Suprapubic skin (tissue), 4 donors: ENCODE measurements at regions not wholly inside any gene's neighbourhood (a gene's known extent, or its start where the extent isn't known, plus 50 kb on each side); places are given as distances from the start of the nearest gene placed in this dataset.

ENCODE experiments used
- EP300 ChIP-seq: sonication (generic); formaldehyde crosslinking; IDR thresholded peaks from one replicate; pipeline ENCODE4 v1.6.1; 2017; ENCODE audit warnings: antibody characterized with exemption
- POLR2A ChIP-seq, 2 donors: fragments of 450-650 bp; IDR thresholded peaks; one replicate each; pipeline ENCODE4 v1.6.1; 2017; ENCODE audit warnings: antibody characterized with exemption in 2 of 2, mild to moderate bottlenecking in 2 of 2, moderate library complexity in 2 of 2
- POLR2AphosphoS5 ChIP-seq, 3 donors: sonication (generic); formaldehyde crosslinking; IDR thresholded peaks; one replicate each; pipeline ENCODE4 v1.6.1; 2017; ENCODE audit warnings: antibody characterized with exemption in 3 of 3
- TF ChIP-seq, protein P1 (sequence below), 2 donors: fragments of 200-600 bp in 1 of 2; fragments of 450-650 bp in 1 of 2; sonication (generic) in 1 of 2; IDR thresholded peaks; one replicate each; pipeline ENCODE4 v1.5.1; 2016 to 2019; ENCODE audit warnings: antibody characterized with exemption in 2 of 2, mild to moderate bottlenecking in 1 of 2, moderate library complexity in 1 of 2

DNA sequence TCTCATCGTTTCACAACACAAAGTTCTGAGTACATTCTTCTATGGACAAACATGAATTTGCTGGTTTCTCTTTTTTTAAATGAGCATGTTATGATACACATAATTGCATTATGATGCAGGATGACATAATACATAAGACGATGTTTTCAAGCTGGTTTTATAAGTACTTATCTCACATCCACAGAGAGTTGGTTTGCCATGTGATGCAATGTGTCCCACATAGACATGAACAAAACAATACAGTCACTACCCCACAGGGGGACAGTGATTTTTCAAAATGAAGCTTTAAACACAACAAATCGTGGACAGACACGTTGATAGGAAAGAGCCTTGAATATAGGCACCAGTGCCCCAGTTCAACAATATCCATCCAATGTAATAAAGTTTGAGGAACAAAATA is 447.1 kb downstream of the KLF12 start:
- TF ChIP-seq, protein P1, sequence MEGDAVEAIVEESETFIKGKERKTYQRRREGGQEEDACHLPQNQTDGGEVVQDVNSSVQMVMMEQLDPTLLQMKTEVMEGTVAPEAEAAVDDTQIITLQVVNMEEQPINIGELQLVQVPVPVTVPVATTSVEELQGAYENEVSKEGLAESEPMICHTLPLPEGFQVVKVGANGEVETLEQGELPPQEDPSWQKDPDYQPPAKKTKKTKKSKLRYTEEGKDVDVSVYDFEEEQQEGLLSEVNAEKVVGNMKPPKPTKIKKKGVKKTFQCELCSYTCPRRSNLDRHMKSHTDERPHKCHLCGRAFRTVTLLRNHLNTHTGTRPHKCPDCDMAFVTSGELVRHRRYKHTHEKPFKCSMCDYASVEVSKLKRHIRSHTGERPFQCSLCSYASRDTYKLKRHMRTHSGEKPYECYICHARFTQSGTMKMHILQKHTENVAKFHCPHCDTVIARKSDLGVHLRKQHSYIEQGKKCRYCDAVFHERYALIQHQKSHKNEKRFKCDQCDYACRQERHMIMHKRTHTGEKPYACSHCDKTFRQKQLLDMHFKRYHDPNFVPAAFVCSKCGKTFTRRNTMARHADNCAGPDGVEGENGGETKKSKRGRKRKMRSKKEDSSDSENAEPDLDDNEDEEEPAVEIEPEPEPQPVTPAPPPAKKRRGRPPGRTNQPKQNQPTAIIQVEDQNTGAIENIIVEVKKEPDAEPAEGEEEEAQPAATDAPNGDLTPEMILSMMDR (IDR thresholded peaks at IDR 0.05) = no peak
- TF ChIP-seq POLR2AphosphoS5 (IDR thresholded peaks at IDR 0.05) (no peak), POLR2A (IDR thresholded peaks at IDR 0.05) (no peak), EP300 (no peak)
